Osteoblast (primary cell): ENCODE measurements at regions not wholly inside any gene's neighbourhood (a gene's known extent, or its start where the extent isn't known, plus 50 kb on each side); places are given as distances from the start of the nearest gene placed in this dataset.

Experiments
- DNase-seq: peaks from one replicate; pipeline ENCODE4 v3.0.0; 2011; ENCODE audit warnings: low spot score, mixed read lengths; ENCODE audit not compliant: insufficient read length; ENCODE audit errors: missing footprints
- H2AFZ ChIP-seq: 2 replicates; pipeline ENCODE4 v1.6.0; 2011; ENCODE audit warnings: mild to moderate bottlenecking, low read length
- H3K27ac ChIP-seq: 2 replicates; pipeline ENCODE4 v1.5.1; 2011; ENCODE audit warnings: mild to moderate bottlenecking, low read depth, low read length, moderate library complexity
- H3K27me3 ChIP-seq: 2 replicates; pipeline ENCODE4 v1.6.0; 2012; ENCODE audit warnings: mild to moderate bottlenecking, control low read depth, inconsistent platforms, low read length, moderate library complexity; ENCODE audit not compliant: insufficient read depth
- H3K36me3 ChIP-seq: 2 replicates; pipeline ENCODE4 v1.5.1; 2011; ENCODE audit warnings: mild to moderate bottlenecking, low read length, control low read depth, moderate library complexity; ENCODE audit not compliant: insufficient read depth
- H3K4me1 ChIP-seq: 2 replicates; pipeline ENCODE4 v1.5.1; 2011; ENCODE audit warnings: mild to moderate bottlenecking, low read length, control low read depth, moderate library complexity; ENCODE audit not compliant: insufficient read depth
- H3K4me2 ChIP-seq: 2 replicates; pipeline ENCODE4 v1.6.0; 2011; ENCODE audit warnings: mild to moderate bottlenecking, low read length; ENCODE audit not compliant: insufficient read depth
- H3K4me3 ChIP-seq: fragments of 200-600 bp; sonication (generic); 3 replicates; pipeline ENCODE4 v1.5.1; 2012; ENCODE audit warnings: mild to moderate bottlenecking, low read length, inconsistent platforms; ENCODE audit not compliant: insufficient read depth
- H3K79me2 ChIP-seq: 2 replicates; pipeline ENCODE4 v1.6.0; 2012; ENCODE audit warnings: mild to moderate bottlenecking, low read length, control low read depth, inconsistent platforms; ENCODE audit not compliant: insufficient read depth
- H3K9me3 ChIP-seq: 2 replicates; pipeline ENCODE4 v1.5.1; 2011; ENCODE audit warnings: low read depth, low read length, control low read depth
- H4K20me1 ChIP-seq: 2 replicates; pipeline ENCODE4 v1.6.0; 2012; ENCODE audit warnings: mild to moderate bottlenecking, low read length, control low read depth; ENCODE audit not compliant: insufficient read depth
- CTCF ChIP-seq: IDR thresholded peaks from 2 replicates; pipeline ENCODE4 v1.5.1; 2011; ENCODE audit warnings: mild to moderate bottlenecking, low read depth, low read length, moderate library complexity; ENCODE audit errors: extremely low read depth

- Histone ChIP-seq H3K27me3 (no peaks in the 10 kb centered on the region), H3K27ac (no peak overlapping the region), H3K4me2 (no peak overlapping the region), H4K20me1 (no peaks in the 10 kb centered on the region), H3K4me3 (no peak overlapping the region), H3K4me1 (no peaks in the 10 kb centered on the region), H3K9me3 (no peaks in the 10 kb centered on the region), H2AFZ (no peak overlapping the region), H3K79me2 (no peaks in the 10 kb centered on the region), H3K36me3 (no peaks in the 10 kb centered on the region)
- no peak for TF ChIP-seq CTCF
- DNase-seq: no peak
Measured at GRCh38 chr18:3332376-3332775, 70.4 kb downstream of the MYL12B start.

DNA sequence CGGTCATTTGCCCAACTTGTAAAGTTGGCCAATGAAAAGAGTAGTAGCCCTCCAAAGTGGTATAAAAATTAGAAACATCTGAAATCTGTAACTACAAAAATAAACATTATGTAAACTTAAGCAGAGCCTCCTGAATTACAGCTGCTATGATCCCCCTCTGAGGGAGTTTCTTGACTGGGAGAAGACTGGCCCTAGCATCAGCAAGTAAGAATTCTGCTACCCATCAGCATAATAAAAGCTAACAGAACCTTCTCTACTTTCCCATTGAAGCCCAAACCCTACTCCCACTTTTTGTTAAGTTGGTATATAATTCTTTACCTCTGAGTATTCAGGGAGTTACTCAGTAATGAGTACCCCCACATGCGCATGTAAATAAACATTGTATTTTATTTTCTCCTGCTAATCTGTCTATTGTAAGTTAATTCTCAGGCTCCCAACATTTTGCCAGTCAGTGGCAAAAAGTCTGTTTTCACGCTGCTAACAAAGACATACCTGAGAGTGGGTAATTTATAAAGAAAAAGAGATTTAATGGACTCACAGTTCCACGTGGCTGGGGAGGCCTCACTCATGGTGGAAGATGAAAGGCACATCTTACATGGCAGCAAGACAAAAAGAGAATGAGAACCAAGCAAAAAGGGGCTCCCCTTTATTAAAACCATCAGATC, 71.3 kb downstream of the MYL12B start:
- no peak overlapping the region for H3K27ac ChIP-seq
- TF ChIP-seq CTCF: no peak

GRCh38 chr18:3333721-3334386, 71.9 kb downstream of the MYL12B start:
- Histone ChIP-seq H3K27me3 (no peaks in the 10 kb centered on the region), H3K79me2 (no peaks in the 10 kb centered on the region), H4K20me1 (no peaks in the 10 kb centered on the region), H3K9me3 (no peaks in the 10 kb centered on the region), H3K4me1 (no peaks in the 10 kb centered on the region), H3K27ac (no peak overlapping the region), H3K4me3 (no peak overlapping the region), H2AFZ (no peak overlapping the region), H3K4me2 (no peak overlapping the region), H3K36me3 (no peaks in the 10 kb centered on the region)
- DNase-seq: no peak
- no peak for TF ChIP-seq CTCF

More for the DNA sequence above, 71.3 kb downstream of the MYL12B start:
- H3K4me3 ChIP-seq: no peak overlapping the region
- H3K27me3 ChIP-seq: no peaks in the 10 kb centered on the region
- no peaks in the 10 kb centered on the region for H3K4me1 ChIP-seq
- H3K36me3 ChIP-seq: no peaks in the 10 kb centered on the region
- no peak overlapping the region for H2AFZ ChIP-seq
- no peaks in the 10 kb centered on the region for H3K9me3 ChIP-seq
- no peak overlapping the region for H3K4me2 ChIP-seq
- DNase-seq: no peak
- H3K79me2 ChIP-seq: no peaks in the 10 kb centered on the region
- no peaks in the 10 kb centered on the region for H4K20me1 ChIP-seq

DNA sequence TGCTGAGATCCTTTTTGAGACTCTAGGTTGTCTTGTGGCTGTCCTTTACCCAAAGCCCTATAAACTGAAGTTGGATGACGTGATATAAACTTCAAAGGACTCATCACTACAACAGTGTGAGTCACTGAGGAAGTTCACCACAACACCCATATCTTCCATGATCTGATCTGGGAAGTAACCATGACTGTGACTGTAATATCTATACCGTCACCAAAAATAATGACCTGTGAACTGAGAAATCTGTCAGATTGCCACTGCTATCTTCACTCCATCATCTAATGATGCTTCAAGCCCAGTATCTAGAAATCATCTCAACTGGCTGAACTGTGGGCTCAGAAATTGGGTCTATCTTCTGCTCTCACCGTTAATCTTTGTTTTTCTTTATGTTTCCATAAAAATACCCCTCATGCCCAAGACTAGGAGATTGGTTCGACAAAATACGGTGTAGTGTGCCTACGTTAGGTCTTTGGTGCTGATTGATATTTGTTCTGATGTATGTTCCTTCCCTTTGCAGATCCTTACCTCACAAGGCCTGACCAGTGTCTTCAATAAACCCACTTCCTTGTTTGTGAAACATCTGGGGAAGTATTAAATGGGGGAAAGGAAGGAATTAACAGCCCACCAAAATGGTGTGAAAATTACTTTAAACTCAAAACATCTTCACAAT, 78.2 kb downstream of the MYL12B start:
- Histone ChIP-seq H3K79me2 (no peaks in the 10 kb centered on the region), H3K4me2 (no peak overlapping the region), H3K27me3 (no peaks in the 10 kb centered on the region), H3K9me3 (no peaks in the 10 kb centered on the region), H3K4me3 (no peak overlapping the region), H3K4me1 (no peaks in the 10 kb centered on the region), H4K20me1 (no peaks in the 10 kb centered on the region), H2AFZ (no peak overlapping the region), H3K27ac (no peak overlapping the region), H3K36me3 (no peaks in the 10 kb centered on the region)
- no peak for TF ChIP-seq CTCF
- no peak for DNase-seq
